Brain microvascular endothelial cell (primary cell): ENCODE measurements at regions not wholly inside any gene's neighbourhood (a gene's known extent, or its start where the extent isn't known, plus 50 kb on each side); places are given as distances from the start of the nearest gene placed in this dataset.

Experiments
- DNase-seq: peaks from one replicate; pipeline ENCODE4 v3.0.0-alpha.2; 2020
- H3K27ac ChIP-seq: fragments of 250-450 bp; sonication (Bioruptor Pico); 2 replicates; pipeline ENCODE4 v1.5.1; 2020; ENCODE audit warnings: mild to moderate bottlenecking, moderate library complexity
- H3K27me3 ChIP-seq: fragments of 250-450 bp; sonication (Bioruptor Pico); replicated peaks from 2 replicates; pipeline ENCODE4 v1.5.1; 2020; ENCODE audit warnings: mild to moderate bottlenecking
- H3K36me3 ChIP-seq: fragments of 250-450 bp; sonication (Bioruptor Pico); replicated peaks from 2 replicates; pipeline ENCODE4 v1.5.1; 2020; ENCODE audit warnings: mild to moderate bottlenecking
- H3K4me3 ChIP-seq: 2 replicates; pipeline ENCODE4 v1.5.1; 2011; ENCODE audit warnings: low read depth, mild to moderate bottlenecking, control low read depth, low read length, moderate library complexity
- CTCF ChIP-seq: IDR thresholded peaks from 2 replicates; pipeline ENCODE4 v1.5.1; 2011; ENCODE audit warnings: low read depth, mild to moderate bottlenecking, moderate library complexity, low read length, control low read depth, inconsistent platforms; ENCODE audit errors: missing control alignments
- in situ Hi-C: cut with HindIII; loops from 2 replicates; pipeline ENCODE4 v1.10.0; 2017; ENCODE audit warnings: low sequenced_read_pairs, low pct_ligation_motif_present

- DNase-seq, result no peak
- no peak for TF ChIP-seq CTCF
- Histone ChIP-seq H3K27me3 (no peaks in the 10 kb centered on the region), H3K27ac (no peak overlapping the region), H3K36me3 (no peaks in the 10 kb centered on the region), H3K4me3 (no peak overlapping the region)
- in situ Hi-C loops, result no loop called here
Observed at GRCh38 chr1:5369223-5369622, 623.0 kb downstream of the NPHP4 start.

- TF ChIP-seq CTCF, result no peak
- Histone ChIP-seq H3K36me3 (no peaks in the 10 kb centered on the region), H3K27me3 (no peaks in the 10 kb centered on the region), H3K27ac (no peak overlapping the region), H3K4me3 (no peak overlapping the region)
- DNase-seq, result no peak
- in situ Hi-C loops, result no loop called here
Observed at GRCh38 chr1:5368201-5368600, 624.0 kb downstream of the NPHP4 start.

- no peak for DNase-seq
- no peak overlapping the region for H3K27ac ChIP-seq
- H3K36me3 ChIP-seq, result no peaks in the 10 kb centered on the region
- no peak overlapping the region for H3K4me3 ChIP-seq
- H3K27me3 ChIP-seq, result no peaks in the 10 kb centered on the region
- no peak for TF ChIP-seq CTCF
- in situ Hi-C loops, result no loop called here
Observed at GRCh38 chr1:5367306-5367705, 624.9 kb downstream of the NPHP4 start.

- H3K4me3 ChIP-seq, result no peak overlapping the region
- H3K27ac ChIP-seq, result no peak overlapping the region
- no peak for TF ChIP-seq CTCF
- DNase-seq, result no peak
- H3K27me3 ChIP-seq, result no peaks in the 10 kb centered on the region
- in situ Hi-C loops, result no loop called here
- H3K36me3 ChIP-seq, result no peaks in the 10 kb centered on the region
Observed at GRCh38 chr1:5365751-5366150, 626.5 kb downstream of the NPHP4 start.

GRCh38 chr1:5364591-5364990, 627.6 kb downstream of the NPHP4 start:
- no peak for DNase-seq
- in situ Hi-C loops, result no loop called here
- H3K36me3 ChIP-seq, result no peaks in the 10 kb centered on the region
- H3K27ac ChIP-seq, result no peak overlapping the region
- no peak for TF ChIP-seq CTCF
- no peaks in the 10 kb centered on the region for H3K27me3 ChIP-seq
- H3K4me3 ChIP-seq, result no peak overlapping the region

GRCh38 chr1:5354681-5355080, 637.5 kb downstream of the NPHP4 start:
- TF ChIP-seq CTCF, result no peak
- in situ Hi-C loops, result no loop called here
- no peaks in the 10 kb centered on the region for H3K27me3 ChIP-seq

More at GRCh38 chr1:5354681-5355080, 637.5 kb downstream of the NPHP4 start:
- DNase-seq, result no peak
- no peak overlapping the region for H3K4me3 ChIP-seq
- no peaks in the 10 kb centered on the region for H3K36me3 ChIP-seq
- H3K27ac ChIP-seq, result no peak overlapping the region
